HG02763 (cell line): ENCODE measurements at regions not wholly inside any gene's neighbourhood (a gene's known extent, or its start where the extent isn't known, plus 50 kb on each side); places are given as distances from the start of the nearest gene placed in this dataset.
"Not testable (repeated sequence)": the region's sequence is repeated elsewhere in the genome, so short reads cannot be mapped to it uniquely, and the experiment has no call there.

Source experiments
- ATAC-seq: cut with Tn5 transposase; IDR thresholded peaks from one replicate; pipeline ENCODE4 v1.9.1; 2021; ENCODE audit warnings: mild to moderate bottlenecking, moderate library complexity; ENCODE audit not compliant: unreplicated experiment

- no peak for ATAC-seq
Observed at GRCh38 chr9:129459547-129460322, 161.2 kb downstream of the C9orf50 start.

- ATAC-seq = no peak
Observed at GRCh38 chr9:129458663-129459546, 162.0 kb downstream of the C9orf50 start.

DNA sequence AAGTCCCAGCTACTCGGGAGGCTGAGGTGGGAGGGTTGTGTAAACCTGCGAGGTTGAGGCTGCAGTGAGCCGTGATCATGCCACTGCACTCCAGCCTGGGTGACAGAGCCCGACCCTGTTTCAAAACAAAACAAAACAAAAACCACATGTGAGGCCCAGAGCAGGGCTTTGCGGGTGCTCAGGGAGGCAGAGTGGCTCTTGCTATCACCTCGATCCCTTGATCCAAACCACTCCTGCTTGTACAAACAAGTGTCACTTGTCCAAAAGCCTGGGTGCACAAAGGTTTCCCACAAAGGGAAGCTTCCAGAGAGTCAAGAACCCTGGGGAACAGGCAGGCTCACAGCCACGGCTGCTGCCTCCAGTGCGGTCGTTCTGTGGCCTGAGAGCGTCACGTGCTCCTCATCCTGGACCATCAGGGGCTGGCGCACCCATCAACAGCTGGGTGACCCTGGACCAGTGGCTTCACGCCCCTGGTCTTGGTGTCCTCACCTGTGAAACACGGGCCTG lies 162.7 kb downstream of the C9orf50 start:
- ATAC-seq = no peak

GRCh38 chr9:129457325-129457779 lies 163.5 kb downstream of the C9orf50 start:
- no peak for ATAC-seq

- ATAC-seq = no peak
Observed at GRCh38 chr9:129456549-129457324, 164.2 kb downstream of the C9orf50 start.

DNA sequence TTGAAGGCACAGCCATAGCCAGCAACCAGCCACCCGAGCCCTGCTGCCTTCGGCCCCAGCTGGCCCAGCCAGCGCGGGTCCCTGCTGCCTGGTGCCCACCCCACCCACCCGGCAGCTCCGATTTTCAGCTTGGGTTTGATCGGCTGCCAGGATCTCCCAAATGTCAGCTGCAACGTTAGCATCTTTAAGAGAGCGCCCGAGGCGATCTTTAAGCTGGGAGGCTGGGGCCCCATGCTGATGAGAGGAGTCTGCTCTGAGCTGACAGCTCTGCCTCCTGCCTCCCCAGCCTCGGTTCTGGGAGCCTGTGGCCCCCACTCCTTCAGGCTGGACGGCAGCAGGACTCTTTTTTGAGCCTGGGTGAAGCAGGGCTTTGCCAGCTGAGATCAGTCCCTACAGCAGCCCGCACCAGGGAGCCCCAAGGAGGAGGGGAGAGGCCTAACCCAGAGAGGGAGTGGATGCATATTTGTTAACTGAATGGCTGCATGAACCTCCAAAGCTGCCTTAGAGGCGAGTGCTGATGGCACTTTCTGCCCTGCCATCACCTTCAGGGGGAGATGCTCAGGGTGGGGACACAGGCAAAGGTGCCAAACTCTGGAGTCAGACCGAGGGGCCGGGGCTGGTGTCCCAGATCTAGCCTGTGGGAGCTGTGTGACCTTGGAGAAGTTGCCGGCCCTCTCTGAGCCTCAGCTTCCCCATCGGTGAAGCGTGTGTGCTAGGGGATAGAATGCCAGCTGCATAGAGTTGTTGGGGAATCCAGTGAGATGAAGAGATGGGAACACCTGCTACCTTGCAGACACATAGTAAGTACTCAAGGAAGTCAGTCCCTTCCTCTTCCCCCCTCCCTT lies 165.5 kb downstream of the C9orf50 start:
- ATAC-seq = no peak

DNA sequence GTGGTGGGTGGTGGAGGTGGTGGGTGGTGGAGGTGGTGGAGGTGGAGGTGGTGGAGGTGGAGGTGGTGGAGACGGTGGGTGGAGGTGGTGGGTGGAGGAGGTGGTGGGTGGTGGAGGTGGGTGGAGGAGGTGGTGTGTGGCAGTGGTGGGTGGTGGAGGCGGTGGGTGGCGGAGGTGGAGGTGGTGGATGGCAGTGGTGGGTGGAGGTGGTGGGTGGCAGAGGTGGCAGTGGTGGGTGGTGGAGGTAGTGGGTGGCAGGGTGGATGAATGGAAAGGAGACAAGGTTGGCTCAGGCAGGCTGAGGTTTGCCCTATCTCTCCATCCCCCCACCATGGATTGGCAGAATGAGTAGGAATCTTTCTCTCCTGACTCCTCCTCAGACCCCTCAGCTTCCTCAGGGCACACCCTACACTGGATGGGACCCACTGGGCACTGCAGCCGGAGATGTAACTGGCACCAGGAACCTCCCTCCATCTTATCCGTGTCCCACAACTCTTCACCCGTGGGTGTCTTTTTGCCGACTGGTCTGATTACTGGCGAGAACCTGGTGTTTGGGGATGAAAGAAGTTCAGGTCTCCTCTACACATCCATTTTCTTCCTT lies 166.3 kb downstream of the C9orf50 start:
- ATAC-seq = no peak

DNA sequence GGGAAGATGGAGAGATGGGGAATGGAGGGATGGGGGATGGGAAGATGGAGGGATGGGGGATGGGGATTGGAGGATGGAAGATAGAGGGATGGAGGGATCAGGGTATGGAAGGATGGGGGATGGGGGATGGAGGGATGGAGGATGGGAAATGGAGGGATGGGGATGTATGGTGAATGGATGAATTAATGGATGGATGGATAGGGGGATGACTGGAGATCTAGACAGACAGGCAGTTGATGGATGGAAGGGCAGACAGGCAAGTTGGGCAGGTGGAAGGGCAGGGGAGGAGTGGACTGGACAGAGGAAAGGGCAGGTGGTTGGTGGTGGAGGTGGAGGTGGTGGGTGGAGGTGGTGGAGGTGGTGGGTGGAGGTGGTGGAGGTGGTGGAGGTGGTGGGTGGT lies 167.2 kb downstream of the C9orf50 start:
- ATAC-seq = no peak

DNA sequence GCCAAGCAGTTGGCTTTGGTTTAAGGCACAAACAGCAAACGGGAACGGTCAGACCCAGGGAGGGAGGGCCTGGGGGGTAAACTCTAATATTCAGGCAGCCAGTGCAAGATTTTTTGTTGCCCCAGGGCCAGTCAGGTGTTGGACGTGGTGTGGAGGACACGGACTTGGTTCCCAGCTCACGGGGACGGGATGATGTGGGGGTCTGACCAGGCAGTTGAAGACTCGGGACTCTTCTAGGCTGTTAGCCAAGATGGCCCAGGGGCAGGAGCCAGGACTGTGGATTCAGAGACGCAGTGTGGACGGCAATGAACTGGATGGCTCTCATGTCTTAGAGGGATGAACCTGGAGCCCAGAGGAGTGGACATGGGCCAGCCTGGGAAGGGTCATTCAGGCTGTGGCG lies 169.2 kb downstream of the C9orf50 start:
- no peak for ATAC-seq

GRCh38 chr9:129451089-129451656 lies 169.7 kb downstream of the C9orf50 start:
- no peak for ATAC-seq

DNA sequence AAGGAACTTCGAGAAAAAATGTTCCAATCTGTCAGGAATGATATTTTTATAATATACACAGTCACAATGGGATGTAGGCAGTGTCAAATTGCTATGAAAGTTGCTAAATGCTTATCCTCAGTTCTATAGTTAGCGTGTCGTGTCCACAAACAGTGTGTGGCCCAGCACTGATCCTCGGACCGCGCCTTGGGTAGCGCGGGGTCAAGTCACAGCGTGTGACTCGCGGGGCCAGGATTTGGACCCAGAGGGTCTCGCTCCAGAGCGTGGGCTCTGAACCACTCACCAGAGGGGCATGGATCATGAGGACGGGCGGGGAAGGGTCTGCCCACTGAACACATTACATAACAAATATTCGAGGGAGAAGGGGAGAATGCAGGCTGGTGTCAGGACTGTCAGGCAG lies 171.8 kb downstream of the C9orf50 start:
- ATAC-seq = no peak

- ATAC-seq = no peak
Observed at GRCh38 chr9:129446828-129447550, 173.9 kb downstream of the C9orf50 start.

GRCh38 chr9:129445794-129446306 lies 175.1 kb downstream of the C9orf50 start:
- no peak for ATAC-seq

DNA sequence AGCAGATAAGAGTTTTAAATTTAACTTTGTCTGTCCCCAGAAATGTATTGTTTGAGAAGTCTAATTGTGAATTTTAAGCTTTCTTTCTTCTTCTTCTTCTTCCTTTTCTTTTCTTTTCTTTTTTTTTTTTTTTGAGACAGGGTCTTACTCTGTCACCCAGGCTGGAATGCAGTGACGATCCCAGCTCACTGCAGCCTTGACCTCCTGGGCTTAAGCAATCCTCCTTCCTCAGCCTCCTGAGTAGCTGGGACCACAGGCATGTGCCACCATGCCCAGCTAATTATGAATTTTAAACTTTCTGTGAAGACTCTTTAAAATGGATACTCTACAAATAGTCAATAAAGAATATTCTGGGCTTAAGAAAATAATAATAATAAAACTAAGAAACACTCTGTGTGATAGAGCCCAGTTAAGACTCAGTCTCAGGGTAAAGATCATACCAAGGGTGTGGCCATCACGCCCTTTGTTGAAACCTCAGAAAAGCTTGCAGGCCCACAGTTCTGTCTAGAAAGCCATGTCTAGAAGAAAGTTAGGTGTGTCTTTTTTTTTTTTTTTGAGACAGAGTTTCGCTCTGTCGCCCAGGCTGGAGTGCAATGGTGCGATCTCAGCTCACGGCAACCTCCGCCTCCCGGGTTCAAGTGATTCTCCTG lies 177.3 kb downstream of the C9orf50 start:
- not testable (repeated sequence) for ATAC-seq

- no peak for ATAC-seq
Observed at GRCh38 chr9:129442803-129443511, 177.9 kb downstream of the C9orf50 start.

DNA sequence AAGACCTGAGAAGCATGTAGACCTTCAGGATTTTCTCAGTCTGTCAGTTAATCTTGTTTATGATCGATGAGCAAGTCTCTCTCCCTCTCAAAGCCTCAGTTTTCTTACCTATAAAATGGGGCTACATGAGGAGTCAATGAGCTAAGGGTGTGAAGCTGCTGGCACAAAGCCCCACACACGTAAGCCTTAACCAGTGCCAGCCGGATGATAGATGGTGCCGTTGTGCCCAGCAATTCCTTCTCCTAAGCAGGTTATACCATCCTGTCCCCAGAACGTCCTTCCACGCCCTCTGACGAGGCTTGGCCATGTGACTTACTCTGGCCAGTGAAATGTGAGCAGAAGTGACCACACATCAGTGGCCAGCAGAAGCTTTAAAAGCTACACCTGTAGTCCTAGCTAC lies 179.0 kb downstream of the C9orf50 start:
- no peak for ATAC-seq

DNA sequence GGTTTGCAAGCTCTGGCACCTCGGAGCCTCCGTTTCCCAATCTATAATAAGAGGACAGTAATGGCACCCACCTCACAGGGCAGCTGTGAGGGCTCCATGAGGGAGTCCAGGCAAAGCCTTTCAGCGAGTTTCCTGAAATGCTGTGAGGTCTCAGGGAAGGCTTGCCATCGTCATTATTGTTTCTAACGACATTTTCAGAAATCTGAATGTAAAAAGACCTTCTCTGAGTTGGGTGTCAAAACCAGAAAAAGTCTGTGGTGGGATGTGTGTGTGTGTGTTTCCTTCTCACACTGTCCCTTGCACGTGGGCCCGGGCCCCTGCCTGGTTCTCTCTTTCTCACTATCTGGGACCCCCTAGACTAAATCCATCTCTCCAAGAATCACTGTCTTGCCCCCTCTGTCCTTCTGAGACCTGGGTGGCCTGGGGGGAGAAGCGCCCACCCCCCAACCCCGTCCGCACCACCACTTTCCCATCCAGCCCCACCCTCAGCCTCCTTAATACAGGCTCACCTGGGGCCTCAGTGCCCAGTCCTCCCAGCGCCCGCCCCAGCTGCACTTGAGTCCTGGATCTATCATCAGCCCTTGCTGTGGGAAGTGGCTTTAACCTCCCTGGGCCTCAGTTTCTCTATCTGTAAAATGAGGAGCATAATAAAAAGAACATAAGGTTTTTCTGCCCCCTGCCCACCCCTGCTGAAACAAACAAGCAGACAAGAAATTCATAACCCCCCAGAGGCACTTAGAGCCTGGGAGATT lies 180.3 kb downstream of the C9orf50 start:
- ATAC-seq = no peak
